ENCODE measurements at regions not wholly inside any gene's neighbourhood (a gene's known extent, or its start where the extent isn't known, plus 50 kb on each side); places are given as distances from the start of the nearest gene placed in this dataset.
"Not testable (repeated sequence)": the region's sequence is repeated elsewhere in the genome, so short reads cannot be mapped to it uniquely, and the experiment has no call there.

- no peak for DNase-seq
Measured at GRCh38 chr15:69903470-69904469, 193.9 kb downstream of the TLE3 start.

- no peak for DNase-seq
Measured at GRCh38 chr15:69906256-69907185, 191.2 kb downstream of the TLE3 start.

DNA sequence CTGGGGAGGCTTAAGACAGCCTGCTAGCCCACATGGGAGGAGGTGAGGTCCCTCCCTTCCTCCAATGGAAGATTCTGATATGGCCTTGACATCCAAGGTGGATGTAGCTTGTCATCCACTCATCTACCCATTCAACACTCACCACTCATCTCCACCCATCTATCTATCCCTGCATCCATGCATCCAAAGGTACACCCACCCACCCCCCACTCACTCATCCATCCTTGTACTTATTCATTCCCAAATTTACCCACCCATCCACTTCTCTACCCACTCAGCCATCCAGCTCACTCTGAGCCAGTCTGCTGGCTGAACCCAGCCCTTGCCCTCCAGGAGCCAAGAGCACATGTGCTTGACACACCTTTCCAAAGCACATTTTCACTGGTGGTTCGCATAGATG, 189.7 kb downstream of the TLE3 start:
- DNase-seq: no peak

DNA sequence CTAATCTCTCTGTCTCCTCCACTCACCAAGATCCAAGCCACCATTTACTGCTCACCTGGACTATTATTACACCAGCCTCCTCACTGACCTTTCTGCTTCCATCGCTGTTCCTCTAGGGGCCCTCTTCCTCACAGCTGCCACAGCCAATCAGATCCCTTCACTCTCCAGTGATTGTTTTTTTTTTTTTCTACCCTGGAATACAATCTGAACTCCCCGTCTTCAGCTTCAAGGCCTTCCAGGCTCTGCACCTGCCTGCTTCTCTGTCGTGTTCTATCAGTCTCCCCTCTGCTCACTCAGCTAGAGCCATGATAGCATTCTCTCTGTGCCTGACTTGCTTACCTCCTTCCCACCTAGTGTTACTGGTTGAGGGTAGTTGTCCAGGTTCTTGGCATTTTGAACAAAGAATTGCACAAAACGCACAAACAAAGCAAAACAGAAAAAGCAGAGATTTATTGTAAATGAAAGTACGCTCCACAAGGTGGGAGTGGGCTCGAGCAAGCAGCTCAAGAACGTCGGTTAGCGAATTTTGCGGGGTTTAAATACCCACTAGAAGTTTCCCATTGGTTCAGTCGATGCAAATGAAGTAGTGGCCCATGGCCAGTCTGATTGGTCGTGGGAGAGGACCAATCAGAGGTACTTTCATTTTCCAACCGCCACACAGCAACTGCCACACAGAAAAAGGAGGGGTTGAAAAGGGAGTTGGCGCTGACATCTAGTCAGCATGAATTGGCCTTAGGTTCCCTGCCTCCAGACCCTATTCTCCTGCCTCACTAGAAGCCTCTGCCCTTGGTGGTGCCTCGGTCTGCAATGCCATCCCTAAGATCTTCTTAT, 188.9 kb downstream of the TLE3 start:
- no peak for DNase-seq

GRCh38 chr15:69909719-69910444, 187.8 kb downstream of the TLE3 start:
- no peak for DNase-seq

- DNase-seq: no peak
Measured at GRCh38 chr15:69910514-69910913, 187.2 kb downstream of the TLE3 start.

- no peak for DNase-seq
Measured at GRCh38 chr15:69912116-69912515, 185.6 kb downstream of the TLE3 start.

DNA sequence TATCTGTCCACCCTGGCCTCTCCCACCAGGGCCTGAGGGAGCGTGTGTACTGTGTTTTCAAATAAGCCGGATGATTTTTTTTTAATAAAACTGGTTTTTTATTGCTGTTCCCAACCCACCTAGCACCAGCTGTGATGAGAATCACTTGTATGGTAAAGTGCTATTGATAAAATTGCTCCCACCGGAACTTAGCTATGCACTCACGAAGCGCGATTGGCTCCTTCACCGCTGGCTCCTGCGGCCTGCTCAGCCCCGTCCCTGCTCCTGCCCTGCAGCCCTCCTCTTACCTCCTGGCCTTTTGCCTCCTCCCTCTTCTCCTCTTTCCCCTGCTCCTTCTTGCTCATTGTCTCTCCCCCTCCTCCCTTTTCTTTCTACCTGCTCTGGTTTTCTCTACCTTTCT, 183.7 kb downstream of the TLE3 start:
- no peak for DNase-seq

GRCh38 chr15:69914960-69915359, 182.8 kb downstream of the TLE3 start:
- no peak for DNase-seq

DNA sequence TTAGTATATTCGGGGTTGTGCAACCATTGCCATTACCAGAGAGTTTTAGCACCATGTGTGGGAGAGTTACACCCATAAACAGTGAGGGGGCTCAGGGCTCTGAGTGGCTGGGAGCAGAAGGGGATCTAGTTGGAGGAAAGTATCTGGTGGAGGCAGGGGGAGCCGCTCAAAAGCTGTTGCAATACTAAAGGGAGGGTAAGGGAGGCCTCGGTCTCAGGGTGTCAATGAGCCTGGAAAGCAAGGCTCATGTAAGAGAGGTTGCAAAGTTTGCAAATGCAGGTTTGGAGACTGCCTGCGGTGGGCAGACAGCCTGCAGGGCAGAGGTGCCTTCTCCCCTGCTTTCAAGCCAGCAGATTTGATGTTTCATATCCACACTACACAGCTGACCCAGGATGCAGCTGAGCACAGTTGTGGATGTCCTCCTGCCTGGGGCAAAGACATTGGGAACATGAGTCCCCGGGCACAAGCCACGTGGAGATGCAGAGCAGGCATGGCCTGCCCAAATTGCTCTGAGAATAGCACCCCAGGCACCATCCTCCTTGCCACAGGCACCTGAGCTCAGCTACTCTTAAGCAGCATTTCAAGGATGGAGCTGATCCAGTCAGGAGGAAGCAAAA, 181.4 kb downstream of the TLE3 start:
- DNase-seq: no peak

DNA sequence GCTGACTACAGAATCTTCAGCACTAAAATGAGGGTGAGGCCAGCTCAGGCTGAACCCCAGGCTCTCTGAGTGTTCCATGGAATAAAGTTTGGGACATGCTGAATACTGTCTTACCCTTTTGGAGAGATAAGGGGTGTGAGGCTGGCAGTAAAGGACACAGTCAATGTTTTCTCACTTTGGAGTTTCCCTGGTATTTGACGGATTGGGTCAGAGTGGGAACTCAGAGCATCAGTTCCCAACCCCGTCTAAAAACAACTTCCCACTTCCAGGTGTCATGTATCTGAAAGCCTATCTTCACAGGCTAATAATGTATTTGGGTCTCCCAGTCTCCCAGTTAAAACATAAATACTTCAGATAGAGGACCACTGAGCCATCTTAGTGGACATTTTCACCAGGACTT, 180.7 kb downstream of the TLE3 start:
- DNase-seq: no peak

GRCh38 chr15:69919816-69920215, 177.9 kb downstream of the TLE3 start:
- no peak for DNase-seq

- no peak for DNase-seq
Measured at GRCh38 chr15:69920221-69920620, 177.5 kb downstream of the TLE3 start.

- no peak for DNase-seq
Measured at GRCh38 chr15:69921626-69922619, 175.8 kb downstream of the TLE3 start.

- DNase-seq: no peak
Measured at GRCh38 chr15:69924531-69924930, 173.2 kb downstream of the TLE3 start.

DNA sequence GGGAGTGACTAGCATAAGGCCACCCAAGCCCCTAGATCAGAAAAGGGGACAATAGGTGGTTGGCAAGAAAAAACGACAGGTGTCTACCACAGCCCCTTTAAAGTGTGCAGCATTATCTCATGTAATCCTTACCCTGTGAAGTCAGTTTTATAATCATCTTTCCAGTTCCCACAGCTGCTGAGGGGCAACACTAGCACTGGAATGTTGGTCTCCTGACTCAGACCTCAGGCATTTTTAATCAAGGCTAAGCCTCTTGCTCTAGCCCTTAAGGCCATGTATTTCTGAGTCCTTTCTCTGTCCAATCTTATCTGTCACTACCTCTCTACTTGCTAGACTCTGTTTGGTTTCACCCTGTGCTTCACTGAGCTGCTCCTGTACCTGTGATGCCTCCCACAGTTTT, 171.7 kb downstream of the TLE3 start:
- no peak for DNase-seq

GRCh38 chr15:69926721-69927120, 171.0 kb downstream of the TLE3 start:
- no peak for DNase-seq

DNA sequence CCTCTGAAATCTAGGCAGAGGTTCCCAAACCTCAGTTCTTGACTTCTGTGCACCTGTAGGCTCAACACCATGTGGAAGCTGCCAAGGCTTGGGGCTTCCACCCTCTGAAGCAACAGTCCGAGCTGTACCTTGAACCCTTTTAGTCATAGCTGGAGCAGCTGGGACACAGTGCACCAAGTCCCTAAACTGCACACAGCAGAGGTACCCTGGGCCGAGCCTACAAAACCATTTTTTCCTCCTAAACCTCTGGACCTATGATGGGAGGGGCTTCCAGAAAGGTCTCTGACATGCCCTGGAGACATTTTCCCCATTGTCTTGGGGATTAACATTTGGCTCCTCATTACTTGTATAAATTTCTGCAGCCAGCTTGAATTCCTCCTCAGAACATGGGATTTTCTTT, 168.8 kb downstream of the TLE3 start:
- not testable (repeated sequence) for DNase-seq

DNA sequence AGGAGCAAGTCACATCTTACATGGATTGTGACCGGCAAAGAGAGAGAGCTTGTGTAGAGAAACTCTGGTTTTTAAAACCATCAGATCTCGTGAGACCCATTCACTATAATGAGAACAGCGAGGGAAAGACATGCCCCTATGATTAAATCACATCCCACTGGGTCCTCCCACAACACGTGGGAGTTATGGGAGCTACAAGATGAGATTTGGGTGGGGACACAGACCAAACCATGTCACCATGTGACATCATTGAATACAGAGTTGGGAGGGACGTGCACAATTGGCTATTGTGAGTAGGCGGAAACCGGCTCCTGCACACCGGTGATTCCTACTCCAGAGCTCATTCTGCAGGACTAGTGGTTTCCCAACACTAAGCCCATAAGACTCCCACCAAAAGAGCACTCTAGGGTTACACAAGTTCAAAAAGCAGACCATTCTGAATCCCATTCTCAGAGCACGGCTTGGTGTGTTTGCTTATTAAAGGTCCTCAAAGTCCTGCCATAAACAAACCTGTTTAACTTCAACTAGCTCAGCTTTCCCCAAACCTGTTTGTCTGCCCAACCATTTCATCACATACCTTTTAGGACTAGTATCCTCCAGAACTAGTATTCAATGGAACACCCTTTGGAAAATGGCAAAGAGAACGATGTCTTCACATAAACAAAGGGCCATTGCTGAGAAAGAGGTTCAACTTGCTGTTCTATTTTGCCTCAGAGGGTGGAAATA, 167.6 kb downstream of the TLE3 start:
- no peak for DNase-seq

Measured in T-helper 1 cell (primary cell).